Adrenal gland (tissue), 9 donors: ENCODE measurements at regions not wholly inside any gene's neighbourhood (a gene's known extent, or its start where the extent isn't known, plus 50 kb on each side); places are given as distances from the start of the nearest gene placed in this dataset.

Experiments used
- DNase-seq, 7 donors: peaks; one replicate each; pipeline ENCODE4 v3.0.0-alpha.2; 2019 to 2020
- H3K27ac ChIP-seq, 5 donors: fragments of 200-600 bp; sonication (generic) in 4 of 5; 1 replicate in 3 of 5; 2 replicates in 2 of 5; pipeline versions ENCODE4 v1.5.1 to v1.8.0; 2016 to 2020; ENCODE audit warnings: mild to moderate bottlenecking in 1 of 5
- H3K27me3 ChIP-seq: fragments of 200-600 bp; 2 replicates; pipeline ENCODE4 v1.8.0; 2021
- H3K36me3 ChIP-seq, 2 donors: fragments of 200-600 bp; replicated peaks in 1 of 2; 1 replicate in 1 of 2; 2 replicates in 1 of 2; pipeline versions ENCODE4 v1.5.1 to v1.8.0; 2018 to 2022
- H3K4me1 ChIP-seq, 2 donors: fragments of 200-600 bp; replicated peaks in 1 of 2; 1 replicate in 1 of 2; 2 replicates in 1 of 2; pipeline versions ENCODE4 v1.5.1 to v1.8.0; 2018 to 2021
- H3K4me3 ChIP-seq, 4 donors: fragments of 200-600 bp; sonication (generic) in 3 of 4; one replicate each; pipeline ENCODE4 v1.5.1; 2016 to 2018
- H3K9me3 ChIP-seq, 3 donors: fragments of 200-600 bp; sonication (generic) in 1 of 3; replicated peaks in 1 of 3; 1 replicate in 2 of 3; 2 replicates in 1 of 3; pipeline versions ENCODE4 v1.5.1 to v1.8.0; 2016 to 2021
- CTCF ChIP-seq, 6 experiments: fragments of 450-650 bp in 4 of 6; fragments of 200-600 bp in 2 of 6; sonication (generic) in 1 of 6; IDR thresholded peaks; 1 replicate in 5 of 6; 2 replicates in 1 of 6; pipeline versions ENCODE4 v1.5.1 to v1.8.0; 2016 to 2021; ENCODE audit warnings: antibody characterized with exemption in 6 of 6, mild to moderate bottlenecking in 2 of 6, moderate library complexity in 1 of 6
- POLR2A ChIP-seq, 2 donors: fragments of 450-650 bp; IDR thresholded peaks; one replicate each; pipeline ENCODE4 v1.6.1; 2017; ENCODE audit warnings: antibody characterized with exemption in 2 of 2, mild to moderate bottlenecking in 2 of 2, moderate library complexity in 1 of 2
- WGBS, 4 donors: extraction: QIAGEN DNeasy Blood & Tissue Kit in 2 of 4; methylation state at CpG; one replicate each; pipeline versions ENCODE4 v1.1.5 to v1.1.7; 2013 to 2017; 5-methylcytosine and 5-hydroxymethylcytosine counted together
- intact Hi-C, 2 donors: fragments of 100-400 bp; cut with DNase I; formaldehyde crosslinking; loops; one replicate each; pipeline versions ENCODE4 v1.14.1 to v1.15.0; 2022 to 2023
- donor health status: healthy with polysubstance abuse.
- donor health status: Bipolar disorder and iron deficiency.
- donor health status: DM: yes; HTN: yes; CAD: no.
- donor health status: DM: no; HTN: no; CAD: no.
- donor health status: DM: no; HTN: no; CAD: no.

- Histone ChIP-seq H3K27ac (no peak overlapping the region), H3K36me3 (no peaks in the 10 kb centered on the region), H3K9me3 (no peaks in the 10 kb centered on the region), H3K4me1 (no peaks in the 10 kb centered on the region), H3K27me3 (no peaks in the 10 kb centered on the region), H3K4me3 (no peak overlapping the region)
- WGBS, 4 donors = 63 to 77% (median 67%) methylated on average over 3 of the region's 3 CpGs
- no peak for TF ChIP-seq POLR2A (IDR thresholded peaks at IDR 0.05)
- no peak for TF ChIP-seq CTCF (IDR thresholded peaks at IDR 0.05)
- DNase-seq = no peak
- intact Hi-C loops = loop anchor here in 1 of 2 donors (10.0 kb wide), 1 partner anchor 364 kb away; the partner anchor contains the start of gene ZNF385D
These were observed 367.5 kb upstream of the ZNF385D start for GRCh38 chr3:22118542-22118941.

GRCh38 chr3:22121068-22121701 is 370.2 kb upstream of the ZNF385D start:
- H3K4me1 ChIP-seq = no peaks in the 10 kb centered on the region
- TF ChIP-seq CTCF (IDR thresholded peaks at IDR 0.05) (no peak), POLR2A (IDR thresholded peaks at IDR 0.05) (no peak)
- H3K27me3 ChIP-seq = no peaks in the 10 kb centered on the region
- intact Hi-C loops = no loop called here
- H3K9me3 ChIP-seq = no peaks in the 10 kb centered on the region
- 59 to 75% (median 67%) methylated on average over 5 of the region's 5 CpGs for WGBS, 4 donors
- no peak overlapping the region for H3K27ac ChIP-seq
- H3K4me3 ChIP-seq = no peak overlapping the region
- no peaks in the 10 kb centered on the region for H3K36me3 ChIP-seq
- DNase-seq = no peak

- H3K9me3 ChIP-seq = no peaks in the 10 kb centered on the region
- TF ChIP-seq CTCF (IDR thresholded peaks at IDR 0.05) (no peak), POLR2A (IDR thresholded peaks at IDR 0.05) (no peak)
- intact Hi-C loops = no loop called here
- H3K4me3 ChIP-seq = no peak overlapping the region
- no peaks in the 10 kb centered on the region for H3K27me3 ChIP-seq
- no peaks in the 10 kb centered on the region for H3K4me1 ChIP-seq
- no peak overlapping the region for H3K27ac ChIP-seq
- no peak for DNase-seq
- WGBS, 4 donors = 64 to 76% (median 66%) methylated on average over 3 of the region's 3 CpGs
- H3K36me3 ChIP-seq = no peaks in the 10 kb centered on the region
These were observed 371.6 kb upstream of the ZNF385D start for GRCh38 chr3:22122567-22122966.

- intact Hi-C loops = no loop called here
- no peaks in the 10 kb centered on the region for H3K4me1 ChIP-seq
- H3K4me3 ChIP-seq = no peak overlapping the region
- WGBS, 4 donors = 83 to 100% (median 93%) methylated on average over 1 to 2 of the region's 2 CpGs
- H3K27ac ChIP-seq = no peak overlapping the region
- H3K9me3 ChIP-seq = no peaks in the 10 kb centered on the region
- DNase-seq = no peak
- no peak for TF ChIP-seq POLR2A (IDR thresholded peaks at IDR 0.05)
- no peaks in the 10 kb centered on the region for H3K36me3 ChIP-seq
- no peaks in the 10 kb centered on the region for H3K27me3 ChIP-seq
These were observed 378.1 kb upstream of the ZNF385D start for GRCh38 chr3:22129101-22129500.

- 53 to 64% (median 57%) methylated on average over 2 of the region's 2 CpGs for WGBS, 4 donors
- no peak overlapping the region for H3K27ac ChIP-seq
- no peaks in the 10 kb centered on the region for H3K4me1 ChIP-seq
- intact Hi-C loops = no loop called here
- DNase-seq = no peak
- no peaks in the 10 kb centered on the region for H3K9me3 ChIP-seq
- H3K4me3 ChIP-seq = no peak overlapping the region
- TF ChIP-seq CTCF (IDR thresholded peaks at IDR 0.05) = no peak
- no peak for TF ChIP-seq POLR2A (IDR thresholded peaks at IDR 0.05)
- no peaks in the 10 kb centered on the region for H3K27me3 ChIP-seq
- H3K36me3 ChIP-seq = no peaks in the 10 kb centered on the region
These were observed 390.8 kb upstream of the ZNF385D start for GRCh38 chr3:22141769-22142168.
